SW 1271 (cell line): ENCODE measurements at regions not wholly inside any gene's neighbourhood (a gene's known extent, or its start where the extent isn't known, plus 50 kb on each side); places are given as distances from the start of the nearest gene placed in this dataset.
A peak's percentile ranks its signal among the peaks of the same experiment; 100 is the strongest.

ENCODE experiments used
- DNase-seq, 2 experiments: peaks; one replicate each; lab custom pipeline; 2025; lab: John Stamatoyannopoulos, UW

DNA sequence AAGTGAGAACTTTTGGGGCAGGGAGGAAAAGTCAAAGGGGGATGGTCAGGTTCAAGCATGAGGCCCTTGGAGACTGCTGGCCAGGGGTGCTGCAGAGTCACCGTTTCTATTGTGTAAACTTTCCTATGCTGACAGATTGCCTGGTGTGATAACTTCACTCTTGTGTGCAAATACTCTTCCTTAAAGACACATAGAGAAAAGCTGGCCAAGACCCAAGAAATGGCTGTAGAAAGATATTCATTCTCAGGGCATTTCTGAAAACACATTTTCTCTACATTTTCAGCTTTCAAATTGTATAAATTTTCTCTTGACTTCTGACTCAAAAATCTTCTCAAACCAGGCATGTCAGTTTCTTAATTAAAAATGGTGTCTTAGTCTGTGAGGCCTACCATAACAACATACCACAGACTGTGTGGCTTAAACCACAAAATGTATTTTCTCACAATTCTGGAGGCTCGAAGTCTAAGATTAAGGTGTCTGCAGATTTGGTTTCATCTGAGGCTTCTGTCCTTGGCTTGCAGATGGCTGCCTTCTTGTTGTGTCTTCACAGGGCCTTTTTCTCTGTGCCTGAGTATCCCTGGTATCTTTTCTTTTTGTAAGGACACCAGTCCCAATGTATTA, 304.5 kb downstream of the KCNRG start:
- no peak for DNase-seq

DNA sequence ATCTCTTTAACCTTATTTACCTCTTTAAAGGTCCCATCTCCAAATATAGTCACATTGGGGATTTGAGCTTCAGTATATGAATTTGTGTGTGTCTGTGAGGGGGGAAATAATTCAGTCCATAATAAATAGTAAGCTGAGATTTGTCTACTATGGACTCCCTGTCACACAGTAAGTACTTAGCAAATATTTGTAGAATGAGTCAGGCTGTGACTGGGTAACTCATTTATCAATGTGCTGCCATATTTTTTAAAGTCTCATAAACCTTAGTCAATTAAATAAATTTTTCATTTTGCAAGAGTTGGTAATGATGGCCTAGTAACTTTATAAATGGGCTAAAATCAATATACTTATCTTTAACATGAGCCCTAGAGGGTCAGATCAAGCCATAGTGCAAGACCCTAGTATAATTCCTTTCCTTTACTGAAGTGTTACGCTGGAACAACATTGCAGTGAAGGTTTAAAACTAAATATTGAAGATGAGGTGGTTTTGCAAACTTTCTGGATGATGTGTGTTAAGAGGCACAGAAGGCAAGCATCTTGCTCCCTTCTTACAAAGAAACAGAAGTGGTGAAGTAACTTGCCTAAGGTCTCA, 305.1 kb downstream of the KCNRG start:
- DNase-seq, result peak in 1 of 2 experiments; percentile 15

- no peak for DNase-seq
Measured at GRCh38 chr13:50322006-50322405, 306.8 kb downstream of the KCNRG start.

GRCh38 chr13:50323440-50324065, 308.3 kb downstream of the KCNRG start:
- peak; percentile 13 to 18 for DNase-seq

DNA sequence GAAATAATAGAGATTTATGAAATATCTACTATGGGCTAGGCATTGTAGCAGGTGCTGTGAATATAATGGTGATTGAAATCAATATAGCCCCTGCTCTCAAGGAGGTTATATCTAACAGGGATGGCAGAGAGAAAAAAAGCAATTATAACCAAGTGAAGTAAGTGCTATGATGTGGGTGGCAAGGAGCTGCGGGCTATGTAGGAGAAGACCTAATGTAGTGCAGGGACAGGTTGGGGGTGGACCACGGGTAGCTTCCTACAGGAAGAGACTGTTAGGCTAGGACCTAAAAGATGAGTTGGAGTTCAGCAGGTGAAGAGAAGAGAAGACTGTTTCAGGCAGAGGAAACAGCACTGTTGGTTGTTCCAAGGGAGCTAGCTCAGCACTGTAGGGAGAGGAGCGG, 311.0 kb downstream of the KCNRG start:
- DNase-seq, result no peak

DNA sequence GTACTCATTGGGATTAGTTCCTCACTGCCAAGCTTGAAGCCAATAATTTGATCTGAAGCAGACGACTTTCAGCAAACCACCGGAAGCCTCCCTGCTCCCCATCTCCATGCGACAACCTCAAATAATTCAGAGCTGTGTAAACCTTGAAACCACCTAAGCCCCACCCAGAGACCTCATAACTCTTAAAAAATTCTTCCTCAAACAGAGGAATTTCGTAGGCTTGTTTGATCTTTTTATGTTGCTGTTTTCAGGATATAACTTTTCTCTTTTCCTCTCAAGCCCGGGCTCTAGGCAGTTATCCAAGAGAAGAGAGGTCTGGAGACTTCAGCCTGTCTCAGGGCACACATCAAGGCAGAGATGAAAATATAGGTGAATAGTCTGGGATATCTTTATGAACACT, 311.6 kb downstream of the KCNRG start:
- DNase-seq, result no peak

DNA sequence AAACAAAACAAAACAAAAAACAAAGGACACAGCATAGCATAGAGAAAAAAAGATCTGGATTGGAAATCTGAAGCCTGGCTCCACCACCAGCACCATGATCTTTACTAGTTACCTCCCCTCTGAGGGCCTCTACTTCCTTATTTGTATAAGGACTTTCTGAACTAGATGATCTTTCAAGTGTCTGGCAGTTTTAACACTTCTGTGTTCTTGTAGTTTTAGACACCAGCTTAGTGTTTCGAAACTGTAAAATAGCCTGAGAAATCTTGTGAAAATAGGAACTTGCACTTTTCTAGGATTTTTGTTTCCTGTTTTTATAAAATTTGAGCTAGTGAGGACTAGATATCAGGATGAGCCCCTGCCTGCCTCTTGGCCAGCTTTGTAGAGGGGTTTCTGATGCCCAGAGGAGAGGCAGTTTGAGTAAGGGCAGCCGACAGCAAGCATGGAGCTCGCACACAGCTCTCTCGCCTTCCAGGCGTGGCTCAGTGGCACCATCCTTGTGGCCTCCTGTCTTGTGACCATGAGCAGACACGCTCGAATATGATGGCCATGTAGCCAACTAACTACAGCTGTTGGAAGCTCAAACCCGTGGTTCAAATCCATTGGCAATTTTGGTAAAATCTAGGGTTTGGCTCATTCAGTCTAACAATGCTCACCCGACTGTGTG, 319.0 kb downstream of the KCNRG start:
- no peak for DNase-seq

GRCh38 chr13:50334944-50335343, 319.7 kb downstream of the KCNRG start:
- no peak for DNase-seq

- no peak for DNase-seq
Measured at GRCh38 chr13:50339271-50339670, 324.0 kb downstream of the KCNRG start.

- no peak for DNase-seq
Measured at GRCh38 chr13:50340146-50340545, 324.9 kb downstream of the KCNRG start.

DNA sequence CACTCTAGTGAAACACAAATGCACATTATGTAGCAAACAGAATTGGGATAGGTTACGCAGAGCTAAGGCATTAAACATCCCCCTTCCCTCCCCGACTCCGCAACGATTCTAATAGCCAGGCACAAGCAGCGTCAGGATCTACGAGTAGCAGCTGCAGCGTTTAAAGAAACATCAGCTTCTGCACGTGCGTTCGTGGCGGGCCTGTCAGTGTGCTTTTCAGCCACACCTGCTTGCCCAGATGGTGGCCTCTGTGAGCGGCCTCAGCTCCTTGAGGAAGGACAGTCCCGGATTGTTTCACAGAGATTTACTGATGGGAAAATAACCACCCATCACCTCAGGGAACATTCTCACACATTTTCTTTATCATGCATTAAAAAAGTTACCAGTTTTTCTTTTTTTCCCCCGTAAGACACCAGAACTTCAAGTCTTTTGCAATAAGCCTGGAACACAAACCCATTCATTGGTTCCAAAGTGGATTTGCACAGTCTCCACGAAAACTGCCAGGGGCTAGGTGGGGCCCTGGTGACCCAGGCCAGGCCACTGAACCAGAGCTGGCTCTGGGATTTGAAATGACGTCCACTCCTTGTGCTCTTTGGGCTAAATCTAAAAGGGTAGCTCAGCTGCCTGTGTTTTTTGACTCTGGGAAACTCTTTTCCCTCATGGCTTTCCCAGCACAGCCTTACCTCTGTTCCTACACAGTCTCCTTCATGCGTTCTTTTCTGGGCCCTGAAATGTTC, 325.5 kb downstream of the KCNRG start:
- no peak for DNase-seq

DNA sequence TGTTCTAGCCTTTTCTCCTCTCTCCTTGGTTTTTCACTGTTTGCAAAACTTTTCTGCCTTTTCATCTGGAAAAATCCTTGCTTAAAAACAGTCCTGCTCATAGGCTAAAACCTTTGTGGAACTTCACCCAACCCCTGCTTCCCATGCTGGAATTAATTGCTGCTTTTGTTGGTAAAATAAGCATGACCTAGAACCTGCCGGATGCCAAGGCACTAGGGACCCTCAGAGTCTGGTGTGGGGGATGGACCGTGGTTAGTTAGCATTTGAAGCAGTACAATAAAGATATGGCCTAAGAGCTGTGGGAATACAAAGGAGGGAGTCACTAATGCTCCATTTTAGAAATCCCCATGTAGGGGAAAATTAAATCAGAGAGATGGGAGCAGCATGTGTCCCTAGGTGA, 326.3 kb downstream of the KCNRG start:
- DNase-seq, result no peak

- no peak for DNase-seq
Measured at GRCh38 chr13:50344717-50345116, 329.5 kb downstream of the KCNRG start.

- no peak for DNase-seq
Measured at GRCh38 chr13:50345804-50346203, 330.6 kb downstream of the KCNRG start.

DNA sequence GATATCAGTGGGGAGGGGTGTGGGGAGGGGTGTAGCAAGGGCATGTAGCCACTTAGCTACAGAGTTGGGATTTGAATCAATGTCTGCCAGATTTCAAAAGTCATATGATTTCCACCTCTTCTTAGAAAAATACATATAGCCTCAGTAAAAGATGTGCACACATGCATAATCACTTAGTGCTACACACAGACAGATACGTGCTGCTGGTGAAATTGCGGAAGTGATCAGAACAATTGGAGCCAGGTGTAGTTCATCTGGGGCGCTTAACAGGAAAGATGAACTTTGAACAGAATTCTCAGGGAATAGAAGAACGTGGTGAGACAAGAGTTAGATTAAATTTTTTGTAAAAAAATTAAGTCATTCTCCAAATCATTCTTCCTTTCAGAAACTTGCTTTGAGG, 333.1 kb downstream of the KCNRG start:
- DNase-seq, result no peak

DNA sequence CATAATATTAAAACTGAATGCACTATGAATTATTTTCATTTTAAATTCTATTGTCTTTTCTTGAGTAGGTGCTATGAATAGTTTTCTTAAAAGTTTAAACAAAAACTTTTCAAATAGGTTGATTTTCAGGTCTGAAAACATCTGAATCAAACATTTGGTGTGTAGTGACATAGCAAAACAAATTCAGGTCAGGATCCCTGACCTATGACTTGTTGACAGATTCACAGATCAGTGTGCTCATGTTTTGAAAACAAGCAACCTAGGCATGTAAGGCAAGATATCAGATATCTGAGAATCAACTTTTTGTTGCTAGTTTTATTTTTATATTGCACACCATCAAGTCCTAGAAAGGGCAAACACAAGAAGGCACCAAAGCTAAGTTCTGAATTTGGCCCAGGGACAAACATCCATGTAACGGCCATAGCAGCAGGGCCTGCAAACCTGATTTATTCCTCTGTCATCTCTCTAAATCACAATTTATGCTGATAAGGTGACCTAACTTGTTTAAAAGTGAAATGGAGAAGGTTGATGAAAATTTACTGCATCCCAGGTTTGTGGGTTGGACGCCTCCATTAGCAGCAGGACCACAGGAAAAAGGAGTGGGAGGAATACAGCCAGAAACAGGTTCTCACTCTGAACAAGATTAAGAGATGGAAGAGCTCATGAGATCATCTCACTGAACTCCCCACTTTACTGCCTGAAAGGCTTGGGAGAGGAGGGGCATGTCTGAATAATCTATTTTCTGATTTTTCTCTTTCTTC, 337.7 kb downstream of the KCNRG start:
- DNase-seq, result no peak

DNA sequence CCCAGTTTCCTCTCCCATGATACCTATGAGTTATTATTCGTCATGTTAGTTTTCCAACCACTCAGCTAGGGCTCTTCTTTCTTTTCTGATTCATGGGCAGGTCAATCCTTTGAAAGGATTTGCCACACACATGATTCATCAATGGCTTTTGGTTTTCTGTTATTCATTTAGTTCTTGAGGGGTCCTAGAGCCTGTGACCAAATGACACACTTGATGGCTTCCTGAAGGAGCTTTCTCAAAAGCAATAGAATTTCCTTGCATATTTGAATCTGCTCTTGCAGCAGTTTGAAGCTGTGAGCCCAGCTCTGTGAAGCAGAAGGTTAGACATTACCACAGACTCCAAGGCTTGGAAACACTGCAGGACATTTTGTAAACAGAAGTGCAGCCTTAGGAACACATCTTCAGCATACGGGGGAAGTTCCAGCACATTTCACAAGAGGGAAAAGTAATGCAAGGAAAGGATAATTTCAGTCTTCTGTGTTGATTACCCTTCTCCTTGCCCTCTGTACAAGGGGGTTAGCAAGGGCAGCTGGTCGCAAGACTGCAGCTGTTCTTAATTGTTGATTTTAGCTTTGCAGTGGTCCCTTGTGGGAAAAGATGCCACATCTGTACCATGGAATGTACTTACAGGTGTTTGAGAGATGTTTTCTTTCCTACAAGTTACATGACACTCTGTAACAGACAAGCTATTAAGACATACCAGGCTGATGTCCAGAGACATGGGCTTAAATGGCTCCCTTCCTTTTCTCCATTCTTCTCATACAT, 338.6 kb downstream of the KCNRG start:
- no peak for DNase-seq

- DNase-seq, result no peak
Measured at GRCh38 chr13:50355797-50356196, 340.6 kb downstream of the KCNRG start.

- DNase-seq, result no peak
Measured at GRCh38 chr13:50357136-50357535, 341.9 kb downstream of the KCNRG start.

DNA sequence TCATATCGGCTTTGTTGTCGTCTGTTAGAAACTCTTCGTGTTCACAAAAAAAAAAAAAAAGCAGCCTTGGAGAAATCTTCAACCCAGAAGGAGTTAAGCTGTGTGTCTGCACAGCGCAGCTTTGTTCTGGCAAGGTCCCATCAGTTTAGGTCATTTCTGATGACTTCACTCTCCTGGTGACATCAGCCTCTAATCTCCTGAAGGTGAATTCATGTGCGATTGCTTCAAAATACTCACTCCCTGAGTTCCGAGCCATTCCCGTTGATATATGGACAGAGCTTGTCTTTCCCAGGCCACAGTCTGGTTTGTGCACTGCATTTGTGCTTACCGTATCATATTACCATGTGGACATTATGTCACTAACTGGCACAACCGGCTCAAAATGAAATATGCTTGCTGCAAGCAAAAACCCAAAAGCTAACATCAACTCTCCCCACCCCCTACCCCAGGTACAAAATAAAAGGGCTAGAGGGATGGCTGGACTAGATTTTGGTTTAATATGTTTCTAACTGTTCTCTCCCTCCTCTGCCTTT, 342.4 kb downstream of the KCNRG start:
- DNase-seq, result no peak
